HG03175 (cell line): ENCODE measurements at regions not wholly inside any gene's neighbourhood (a gene's known extent, or its start where the extent isn't known, plus 50 kb on each side); places are given as distances from the start of the nearest gene placed in this dataset.
"Not testable (repeated sequence)": the region's sequence is repeated elsewhere in the genome, so short reads cannot be mapped to it uniquely, and the experiment has no call there.

Experiments
- ATAC-seq: cut with Tn5 transposase; IDR thresholded peaks from one replicate; pipeline ENCODE4 v1.9.1; 2021; ENCODE audit warnings: mild to moderate bottlenecking, moderate library complexity; ENCODE audit not compliant: unreplicated experiment

DNA sequence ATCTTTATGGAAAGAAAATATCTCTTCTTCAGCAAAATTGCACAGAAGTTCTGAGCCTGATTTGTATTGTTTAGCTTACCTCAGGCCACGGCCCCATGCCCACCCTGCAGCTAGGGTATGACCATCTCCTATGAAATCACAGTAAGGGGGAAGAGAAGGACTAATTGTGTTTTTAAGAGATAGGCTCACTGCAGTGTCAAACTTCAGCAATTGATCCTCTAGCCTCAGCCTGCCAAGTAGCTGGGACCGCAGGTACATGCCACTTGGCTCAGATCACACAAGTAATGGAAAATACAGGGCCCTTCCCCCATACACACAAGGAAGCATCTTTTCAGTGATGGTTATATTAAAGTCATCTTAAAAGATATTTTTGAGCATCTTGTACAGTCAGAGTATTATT lies 60.0 kb downstream of the DMAC1 start:
- ATAC-seq, result no peak

DNA sequence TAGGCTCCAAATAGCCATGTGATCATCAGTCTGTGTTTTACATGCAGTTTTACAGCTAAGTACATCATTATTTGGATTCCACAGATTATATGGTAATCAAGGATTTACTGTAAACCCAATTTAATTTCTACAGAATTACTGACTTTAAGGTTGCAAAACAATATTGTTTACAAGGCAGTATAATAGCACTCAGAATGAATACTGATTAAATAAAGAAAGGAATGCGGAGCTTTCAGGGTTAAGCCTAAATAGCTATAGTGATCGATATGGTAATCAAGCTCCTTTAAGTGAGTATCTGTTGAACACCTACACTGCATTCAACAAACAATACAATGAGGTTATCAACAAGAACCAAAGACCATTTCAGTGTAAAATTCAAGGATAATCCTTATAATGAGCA lies 64.3 kb downstream of the DMAC1 start:
- no peak for ATAC-seq

DNA sequence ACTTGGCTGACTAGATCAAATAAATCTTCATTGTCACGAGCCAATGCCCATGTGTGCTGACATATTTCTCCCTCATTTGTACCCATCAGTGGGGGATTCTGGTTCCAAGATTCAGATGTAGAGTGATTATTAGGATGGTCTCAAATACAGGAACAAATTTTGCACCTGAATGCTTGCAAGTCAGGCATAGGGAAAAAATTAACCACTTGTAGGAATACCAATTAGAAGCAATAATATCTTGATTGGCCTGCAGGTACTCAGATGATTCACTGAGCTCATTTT lies 69.5 kb downstream of the DMAC1 start:
- ATAC-seq, result no peak

DNA sequence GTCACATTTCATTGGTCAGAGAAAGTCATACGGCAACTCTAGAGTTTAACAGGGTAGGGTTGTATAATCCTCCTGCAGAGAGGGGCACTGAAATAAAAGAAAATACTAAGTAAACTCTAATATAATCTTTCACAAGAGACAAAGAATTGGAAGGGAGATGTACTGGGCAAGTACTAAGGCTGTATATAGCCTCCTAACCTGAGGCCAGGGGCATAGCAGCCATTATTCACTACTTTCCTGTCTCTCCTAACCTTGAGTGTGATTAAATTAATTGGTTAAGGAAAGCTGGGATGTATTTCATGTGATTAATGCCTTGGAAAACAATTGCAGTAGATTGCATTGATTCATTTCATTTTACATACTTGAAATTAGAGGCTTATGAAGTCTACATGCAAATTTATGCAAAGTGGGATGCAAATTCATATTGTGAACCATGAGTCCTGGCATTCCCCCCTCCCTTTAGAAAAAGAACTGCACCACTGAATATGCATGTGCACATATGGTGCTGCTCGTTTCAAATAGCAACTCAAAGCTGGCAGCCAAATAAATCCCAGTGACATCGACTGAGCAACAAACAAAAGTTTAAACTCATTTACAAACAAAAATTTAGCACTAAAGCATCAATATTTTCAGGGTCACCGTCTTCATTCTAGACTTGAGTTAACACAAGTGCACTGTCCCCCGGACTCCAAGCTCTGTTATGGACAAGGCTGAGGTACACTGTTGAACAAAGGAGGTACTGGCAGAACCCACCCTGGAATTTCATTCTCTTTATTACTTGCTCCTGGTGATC lies 70.0 kb downstream of the DMAC1 start:
- no peak for ATAC-seq

DNA sequence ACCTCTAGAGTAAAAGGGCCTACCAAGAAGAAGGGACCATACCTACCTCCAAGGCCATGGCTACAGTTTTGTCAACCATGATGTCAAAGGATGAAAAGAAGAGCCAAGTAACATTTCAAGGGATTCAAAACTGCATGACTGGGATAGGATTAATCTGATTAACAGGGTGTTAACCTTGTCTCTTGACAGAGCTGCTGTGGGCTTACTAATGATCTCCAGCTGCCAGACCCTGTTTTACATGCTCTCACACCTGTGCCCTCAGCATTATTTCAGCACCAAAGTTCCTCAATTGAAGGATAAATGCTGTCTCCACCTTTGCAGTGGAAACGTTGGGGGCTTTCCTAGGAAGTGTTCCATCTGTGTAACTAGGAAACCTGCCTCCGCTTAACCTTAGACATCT lies 78.3 kb downstream of the DMAC1 start:
- ATAC-seq, result no peak

DNA sequence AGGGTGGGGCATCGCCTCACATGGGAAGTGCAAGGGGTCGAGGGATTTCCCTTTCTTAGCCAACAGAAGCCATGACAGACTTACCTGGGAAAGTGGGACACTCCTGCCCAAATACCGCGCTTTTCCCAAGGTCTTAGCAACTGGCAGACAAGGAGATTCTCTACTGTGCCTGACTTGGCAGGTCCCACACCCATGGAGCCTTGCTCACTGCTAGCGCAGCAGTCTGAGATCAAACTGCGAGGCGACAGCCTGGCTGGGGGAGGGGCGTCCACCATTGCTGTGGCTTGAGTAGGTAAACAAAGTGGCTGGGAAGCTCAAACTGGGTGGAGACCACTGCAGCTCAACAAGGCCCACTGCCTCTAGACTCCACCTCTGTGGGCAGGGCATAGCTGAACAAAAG lies 86.5 kb downstream of the DMAC1 start:
- not testable (repeated sequence) for ATAC-seq

DNA sequence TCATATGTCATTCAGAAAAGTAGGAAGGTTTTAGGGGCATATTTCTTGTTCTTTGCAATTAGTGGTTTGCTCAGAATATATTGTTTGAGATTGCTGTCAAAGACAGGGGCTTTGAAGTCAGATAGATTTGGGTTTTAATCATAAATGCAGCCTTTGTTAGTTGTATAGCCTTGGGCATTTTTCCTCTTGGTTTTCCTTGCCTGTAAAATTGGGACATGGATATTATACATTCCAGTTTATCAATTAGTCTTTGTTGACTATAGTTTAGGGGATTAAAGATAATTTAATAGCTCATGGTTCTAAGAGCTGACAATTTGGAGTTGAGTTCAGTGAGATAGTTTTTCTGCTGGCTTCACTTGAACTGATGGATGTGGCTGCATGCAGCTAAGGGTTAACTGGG lies 88.9 kb downstream of the DMAC1 start:
- no peak for ATAC-seq

DNA sequence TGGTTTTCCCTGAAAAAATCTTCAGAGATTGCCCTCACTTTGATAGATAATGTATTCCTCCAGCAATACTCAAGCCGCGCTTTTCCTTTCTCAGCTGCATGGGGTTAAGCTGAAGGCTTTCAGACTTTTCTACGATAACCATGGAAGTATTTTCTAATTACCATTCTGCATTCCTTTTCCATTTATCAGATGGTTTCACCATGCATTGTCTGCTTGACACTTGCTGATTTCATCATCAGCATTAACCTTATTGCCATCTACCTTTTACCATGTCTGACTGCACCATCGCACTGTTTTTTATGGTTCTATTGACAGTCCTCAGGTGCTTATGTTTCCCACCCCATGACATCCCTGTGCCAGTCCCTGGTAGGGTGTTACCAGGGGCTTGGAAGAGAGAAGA lies 91.6 kb downstream of the DMAC1 start:
- no peak for ATAC-seq

DNA sequence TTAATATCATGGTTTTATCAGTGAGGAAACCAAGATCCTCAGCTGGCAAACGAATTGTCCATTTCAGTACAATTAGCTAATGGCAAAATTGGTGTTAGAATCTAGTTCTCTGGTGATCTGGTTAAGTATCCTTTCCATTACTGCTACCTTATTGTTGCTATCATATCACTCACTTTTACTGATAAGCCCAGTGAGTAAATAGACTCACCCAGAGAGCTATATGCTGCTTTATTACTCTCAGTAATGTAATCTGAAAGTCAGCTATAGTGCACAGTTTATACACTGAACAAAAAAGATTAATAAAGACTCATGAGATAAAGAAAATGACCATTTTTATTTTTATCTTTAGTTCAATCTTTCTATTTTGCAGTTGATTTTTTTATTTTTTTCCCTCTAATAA lies 95.0 kb downstream of the DMAC1 start:
- ATAC-seq, result no peak

DNA sequence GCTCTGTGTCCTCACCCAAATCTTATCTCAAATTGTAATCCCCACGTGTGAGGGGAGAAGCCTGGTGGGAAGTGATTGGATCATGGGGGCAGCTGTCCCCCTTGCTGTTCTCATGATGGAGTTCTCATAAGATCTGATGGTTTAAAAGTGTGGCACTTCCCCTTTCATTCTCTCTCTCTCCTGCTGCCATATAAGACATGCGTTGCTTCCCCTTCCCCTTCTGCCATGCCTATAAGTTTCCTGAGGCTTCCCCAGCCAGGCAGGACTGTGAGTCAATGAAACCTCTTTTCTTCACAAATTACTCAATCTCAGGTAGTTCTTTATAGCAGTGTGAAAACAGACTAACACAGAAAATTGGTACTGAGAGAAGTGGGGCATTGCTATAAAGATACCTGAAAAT lies 107.7 kb downstream of the DMAC1 start:
- no peak for ATAC-seq

DNA sequence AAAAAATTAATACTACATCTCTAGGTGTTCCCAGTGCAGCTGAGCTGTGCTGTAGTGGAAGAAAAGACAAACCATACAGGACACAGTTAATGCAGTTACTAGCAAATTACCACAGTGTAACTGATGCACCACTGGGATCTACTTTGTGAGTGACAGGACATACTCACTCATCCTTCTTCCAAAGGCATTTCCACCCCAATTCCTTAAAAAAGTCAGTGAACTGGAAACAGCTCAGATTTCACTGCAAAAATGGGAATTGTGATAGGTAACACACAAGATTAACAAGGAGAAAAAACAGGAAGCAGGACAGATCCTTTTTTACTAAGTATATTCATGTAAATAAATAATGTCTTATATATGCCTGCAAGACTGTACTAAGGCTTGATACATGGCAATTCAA lies 109.6 kb downstream of the DMAC1 start:
- ATAC-seq, result no peak

DNA sequence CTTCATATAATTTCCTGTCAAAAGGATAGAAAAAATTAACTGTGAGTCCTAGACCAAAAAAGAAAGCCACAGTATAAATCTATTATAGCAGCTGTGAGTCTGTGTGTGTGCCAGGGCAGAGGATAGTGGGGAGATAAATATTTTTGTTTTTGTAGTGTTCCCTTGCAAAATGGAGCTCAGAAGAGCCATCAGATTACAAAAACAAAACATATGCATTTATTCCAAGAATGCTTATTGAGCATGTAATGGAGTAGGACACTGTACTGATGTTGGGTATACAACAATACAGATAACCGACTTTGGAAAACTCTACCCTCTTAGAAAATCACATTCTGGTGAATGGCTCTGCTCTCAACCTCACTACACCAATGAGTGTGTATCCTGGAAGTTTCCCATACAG lies 111.0 kb downstream of the DMAC1 start:
- ATAC-seq, result no peak

DNA sequence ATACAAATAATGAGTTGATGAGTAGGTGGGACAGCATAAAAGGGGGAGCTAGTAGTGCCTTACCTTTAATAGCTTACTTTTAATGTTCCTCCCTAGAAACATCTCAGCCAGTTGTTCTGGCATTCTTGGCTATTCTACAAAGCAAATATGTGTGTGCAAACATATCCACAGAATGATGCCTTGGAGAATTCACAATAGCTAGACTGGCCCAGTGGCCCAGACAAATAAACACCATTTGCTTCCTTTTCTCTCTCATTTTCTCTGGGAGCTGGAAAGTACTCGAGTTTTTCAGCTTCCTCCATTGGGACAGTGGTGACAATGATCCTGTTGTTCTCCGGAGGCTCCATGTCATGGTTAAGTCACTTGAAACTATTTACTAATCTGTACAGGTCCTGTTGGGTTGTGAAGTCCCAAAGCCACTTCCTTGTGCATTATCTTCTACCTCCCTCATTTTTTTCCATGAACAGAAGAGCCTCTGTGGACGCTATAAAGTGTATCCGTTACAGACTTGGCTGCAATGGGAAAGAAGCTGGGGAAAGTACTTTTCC lies 122.9 kb downstream of the DMAC1 start:
- no peak for ATAC-seq

DNA sequence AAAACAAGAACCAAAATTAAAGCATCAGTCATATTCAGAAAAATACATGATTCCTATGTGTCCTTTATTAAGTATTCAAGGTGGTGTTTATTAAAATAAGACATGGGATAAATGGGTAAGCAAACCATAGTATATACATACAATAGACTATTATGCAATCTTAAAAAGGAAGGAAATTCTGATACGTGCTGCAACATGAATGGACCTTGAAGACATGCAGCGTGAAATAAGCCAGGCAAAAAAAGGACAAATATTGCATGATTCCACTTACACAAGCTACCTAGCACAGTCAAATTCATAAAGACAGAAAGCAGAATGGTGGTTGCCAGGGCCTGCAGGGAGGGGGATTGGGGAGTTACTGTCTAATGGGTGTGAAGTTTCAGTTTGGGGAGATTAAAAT lies 127.7 kb downstream of the DMAC1 start:
- ATAC-seq, result no peak

DNA sequence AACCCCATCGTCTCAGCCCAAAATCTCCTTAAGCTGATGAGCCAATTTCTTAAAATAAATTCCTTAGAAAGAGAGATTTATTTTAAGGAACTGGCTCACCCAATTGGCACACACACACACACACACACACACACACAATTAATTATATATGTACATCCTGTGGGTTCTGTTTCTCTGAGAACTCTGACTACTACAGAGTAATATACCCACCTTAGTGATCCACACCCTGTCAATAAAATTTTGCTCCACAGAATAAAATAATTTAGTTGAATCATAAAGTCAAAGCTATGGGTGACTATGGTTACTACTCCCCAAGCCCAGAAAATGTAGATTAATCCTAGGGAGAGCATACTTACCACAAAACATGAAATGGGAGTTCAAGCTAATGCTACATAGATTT lies 131.0 kb downstream of the DMAC1 start:
- ATAC-seq, result no peak

DNA sequence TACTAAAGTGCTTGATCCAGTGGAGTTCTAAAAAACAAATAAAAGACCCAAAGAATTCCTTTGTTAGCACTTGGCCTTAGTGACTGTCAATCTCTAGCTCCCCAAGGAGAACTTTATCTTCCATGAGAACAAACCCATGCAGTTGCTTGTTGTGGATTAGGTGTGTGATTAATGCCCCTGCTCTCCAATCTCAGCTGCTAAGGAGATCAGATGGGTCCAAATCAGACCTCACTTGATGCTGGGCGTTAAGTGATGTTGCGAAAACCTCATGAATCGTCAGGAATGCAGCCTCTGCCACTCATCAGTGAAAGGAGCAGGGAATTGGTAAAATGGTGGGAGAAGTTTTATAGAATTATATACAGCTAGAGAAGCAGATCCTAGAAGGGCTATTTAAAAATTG lies 133.7 kb downstream of the DMAC1 start:
- ATAC-seq, result no peak

DNA sequence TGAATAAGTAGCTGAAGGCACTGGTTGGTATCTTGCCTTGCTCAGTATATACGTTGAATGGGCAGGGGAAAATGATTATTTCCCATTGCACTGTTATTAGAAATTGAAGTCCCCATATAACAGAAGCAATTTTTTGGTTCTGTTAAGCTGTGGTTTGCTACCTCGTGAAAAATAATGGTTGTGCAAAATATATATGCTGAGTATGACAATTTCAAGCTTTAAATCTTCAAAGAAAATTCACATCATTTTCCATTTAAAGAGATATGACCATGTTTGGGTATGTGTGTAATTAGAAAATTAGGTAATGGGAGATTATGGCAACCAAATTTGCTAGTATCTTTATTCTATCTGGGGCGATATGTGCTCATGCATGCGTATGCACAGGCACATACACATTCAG lies 139.8 kb downstream of the DMAC1 start:
- ATAC-seq, result no peak

DNA sequence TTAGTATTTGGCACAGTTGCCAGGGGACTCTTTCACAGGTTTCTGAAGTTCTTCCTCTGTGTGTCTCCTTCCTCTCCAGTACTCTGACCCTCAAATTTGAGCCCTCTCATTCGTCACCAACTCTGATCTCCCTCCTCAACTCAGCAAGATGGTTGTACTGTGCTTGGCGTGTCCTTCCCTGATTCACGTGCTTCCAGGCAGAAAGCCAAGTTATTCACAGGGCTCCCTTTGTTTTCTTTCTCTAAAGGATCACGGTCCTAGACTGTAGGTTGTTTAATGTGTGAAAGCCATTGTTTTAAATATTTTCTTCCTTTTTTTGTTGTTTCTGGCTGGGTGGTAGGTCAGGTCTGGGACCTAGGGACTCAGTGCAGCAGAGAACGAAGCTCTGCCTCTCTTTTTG lies 142.9 kb downstream of the DMAC1 start:
- ATAC-seq, result no peak

DNA sequence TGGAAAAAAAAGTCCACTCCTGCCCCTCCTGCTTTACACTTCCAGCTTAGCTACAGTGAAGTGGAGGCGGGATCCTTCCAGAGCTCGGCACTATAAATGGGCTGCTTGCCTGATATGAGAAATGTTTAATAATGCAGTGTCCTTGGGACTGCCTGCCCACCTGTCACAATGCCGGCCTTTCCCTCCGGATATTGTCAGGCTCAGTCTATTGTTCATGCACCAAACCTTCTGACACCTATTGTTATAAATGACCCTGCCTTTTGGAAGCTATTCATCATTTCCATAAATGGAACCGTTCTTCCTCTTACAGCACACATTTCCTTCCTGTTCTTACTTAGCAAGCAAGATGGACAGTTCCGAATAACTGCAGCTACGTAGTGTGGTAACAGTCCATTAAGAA lies 146.3 kb downstream of the DMAC1 start:
- ATAC-seq, result no peak

DNA sequence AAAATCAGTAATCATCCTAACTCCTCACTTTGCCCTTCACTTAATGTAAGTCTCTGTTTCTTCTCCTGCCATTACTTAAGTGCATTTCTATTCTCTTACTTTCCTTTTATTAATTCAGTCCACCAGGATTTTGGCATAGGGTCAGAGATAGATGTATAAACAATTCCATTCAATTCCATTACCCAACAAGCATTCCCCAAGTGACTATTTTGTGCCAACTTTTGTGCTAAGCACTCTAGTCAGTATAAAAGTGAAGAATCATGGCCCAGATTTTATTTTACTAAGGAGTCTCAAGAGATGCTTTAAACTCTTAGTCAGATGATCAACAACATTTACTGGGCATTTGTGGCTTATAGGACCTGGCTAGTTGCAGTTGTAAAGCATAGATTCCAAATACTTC lies 159.3 kb downstream of the DMAC1 start:
- no peak for ATAC-seq

DNA sequence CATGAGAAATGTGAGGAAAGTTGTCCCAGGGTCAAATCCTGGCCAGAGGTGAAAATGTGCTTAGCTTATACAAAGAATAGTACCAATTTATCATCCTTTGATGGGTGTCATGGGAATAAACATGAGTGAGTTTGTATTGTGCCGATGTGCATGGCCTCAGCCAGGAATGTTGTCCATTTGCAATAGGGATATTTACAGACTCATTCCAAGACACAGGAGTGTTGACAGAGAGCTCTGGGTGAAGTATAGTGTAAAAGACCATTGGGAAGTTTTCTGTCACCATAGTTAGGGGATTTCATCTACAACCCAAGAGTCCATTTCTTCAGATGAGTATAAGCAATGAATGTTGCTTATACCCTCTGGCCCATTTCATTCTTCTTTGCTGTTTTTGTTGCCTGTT lies 160.1 kb downstream of the DMAC1 start:
- no peak for ATAC-seq

DNA sequence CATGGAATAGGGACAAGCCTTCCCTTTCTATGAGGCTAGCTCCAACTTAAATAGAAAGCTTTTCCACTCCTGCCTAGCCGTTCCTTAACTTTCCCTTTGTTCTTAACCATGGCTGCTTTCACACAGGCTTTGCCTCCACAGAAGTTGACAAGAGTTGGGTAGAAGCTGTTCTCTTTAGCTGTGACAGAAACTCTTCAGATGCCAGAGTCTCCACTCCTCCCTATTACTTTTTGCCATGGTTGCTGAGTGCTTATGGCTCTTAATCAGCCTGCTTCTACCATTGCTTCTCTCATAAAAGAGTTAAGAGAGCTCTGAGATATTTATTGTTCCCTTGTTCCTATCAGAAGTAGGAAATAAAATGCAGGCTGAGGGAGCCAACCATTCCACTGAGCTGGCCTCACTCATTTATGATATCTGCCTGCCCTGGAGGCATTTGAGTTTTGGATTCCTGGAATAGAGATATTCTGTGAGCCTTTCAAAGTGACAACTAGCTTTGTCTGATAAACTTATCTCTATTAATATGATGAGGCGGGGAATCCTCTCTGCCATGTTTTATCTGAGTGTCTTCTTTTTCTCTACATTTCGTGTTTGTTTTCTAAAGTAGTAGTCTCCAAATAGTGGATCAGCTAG lies 162.6 kb downstream of the DMAC1 start:
- ATAC-seq, result no peak

DNA sequence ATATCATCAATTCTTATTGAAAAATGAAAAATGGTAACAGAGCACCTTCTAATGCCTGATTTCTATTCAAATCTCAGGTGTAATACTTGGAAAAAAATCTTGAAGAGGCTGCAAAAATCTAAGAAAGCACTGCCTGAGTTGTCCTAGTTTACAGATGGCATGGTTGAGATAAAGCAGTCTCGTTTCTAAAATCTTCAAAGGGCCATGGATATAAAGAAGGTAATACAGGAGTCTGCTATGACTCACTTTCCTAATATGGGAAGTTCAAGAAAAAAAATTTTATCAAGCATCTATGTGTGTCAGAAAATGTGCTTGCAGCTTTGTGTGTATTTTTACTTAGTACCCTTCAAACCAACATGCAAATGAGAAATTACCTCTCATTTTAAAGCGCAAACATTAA lies 163.3 kb downstream of the DMAC1 start:
- ATAC-seq, result no peak
